ENCODE measurements at regions not wholly inside any gene's neighbourhood (a gene's known extent, or its start where the extent isn't known, plus 50 kb on each side); places are given as distances from the start of the nearest gene placed in this dataset.
A peak's percentile ranks its signal among the peaks of the same experiment; 100 is the strongest.

GRCh38 chr4:147160908-147161513 is 215.3 kb upstream of the TTC29 start:
- TF ChIP-seq EP300 (IDR thresholded peaks at IDR 0.05; ENCODE audit: low read depth) (no peak), CTCF (IDR thresholded peaks at IDR 0.05) (peak; percentile 67 to 74 (median 73))
